Activated T-helper 2 cell treated with anti-CD3 and anti-CD28 coated beads, Interferon-gamma antibody, Interleukin-2, Interleukin-4, amounts not matched to agents 10 μg/mL and 5 μg/mL and 100 μg/mL, durations not matched to agents 14 hours and 24 hours and 36 hours (primary cell): ENCODE measurements at regions not wholly inside any gene's neighbourhood (a gene's known extent, or its start where the extent isn't known, plus 50 kb on each side); places are given as distances from the start of the nearest gene placed in this dataset.

ENCODE experiments used
- DNase-seq: peaks from one replicate; pipeline ENCODE4 v3.0.0; 2021; ENCODE audit warnings: low spot score
- H3K27ac Mint-ChIP-seq: one replicate; pipeline ENCODE4 v1.8.0; 2021; ENCODE audit warnings: mixed read lengths
- H3K27me3 Mint-ChIP-seq: one replicate; pipeline ENCODE4 v1.8.0; 2021; ENCODE audit warnings: low read depth, mixed read lengths
- H3K36me3 Mint-ChIP-seq: one replicate; pipeline ENCODE4 v1.8.0; 2021; ENCODE audit warnings: low read depth, mixed read lengths
- H3K4me1 Mint-ChIP-seq: one replicate; pipeline ENCODE4 v1.8.0; 2021; ENCODE audit warnings: low read depth, mixed read lengths
- H3K4me3 Mint-ChIP-seq: one replicate; pipeline ENCODE4 v1.8.0; 2021; ENCODE audit warnings: low read depth, mild to moderate bottlenecking, moderate library complexity, mixed read lengths
- H3K9me3 Mint-ChIP-seq: one replicate; pipeline ENCODE4 v1.8.0; 2021; ENCODE audit warnings: mixed read lengths
- intact Hi-C: fragments of 100-400 bp; cut with micrococcal nuclease; formaldehyde crosslinking; loops from one replicate; pipeline ENCODE4 v1.15.1; 2023

DNA sequence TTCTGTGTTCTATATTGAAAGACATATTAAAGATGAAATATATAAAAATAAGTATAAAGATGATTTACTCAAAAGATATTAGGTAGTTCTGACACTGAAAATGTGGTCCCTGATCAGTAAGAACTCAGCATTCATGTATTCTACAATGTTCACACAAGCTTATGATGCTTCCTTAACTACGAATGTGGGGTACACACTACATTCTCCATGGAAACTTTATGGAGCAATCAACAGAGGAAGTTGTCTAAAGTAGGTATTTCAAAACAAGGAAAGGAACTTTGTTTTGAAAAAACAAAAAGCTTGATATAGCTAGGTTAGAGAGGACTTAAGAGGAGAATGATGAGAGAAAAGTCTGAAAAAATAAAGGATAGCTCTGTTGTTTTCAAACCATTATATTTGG lies 119.7 kb upstream of the RGS18 start:
- H3K27ac Mint-ChIP-seq: no peak overlapping the region

DNA sequence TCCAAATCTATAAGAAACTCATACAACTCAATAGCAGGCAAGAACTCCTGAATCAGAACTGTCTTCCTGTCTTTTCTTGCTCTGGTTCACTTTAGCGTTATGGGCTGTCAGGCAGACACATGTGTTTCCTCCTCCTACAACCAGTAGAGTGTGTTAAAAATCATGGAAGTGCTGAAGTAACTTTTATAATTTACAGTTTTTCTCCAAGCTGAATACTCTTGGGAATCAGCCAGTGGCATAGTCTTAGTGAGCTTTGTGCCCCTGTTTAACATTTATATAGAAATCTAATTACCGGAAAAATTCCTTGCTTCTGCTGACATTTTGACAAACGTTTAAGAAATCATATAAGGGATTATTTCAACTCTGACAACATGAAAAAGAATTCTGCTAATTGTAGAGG lies 113.1 kb upstream of the RGS18 start:
- intact Hi-C loops: no loop called here
- H3K4me3 Mint-ChIP-seq: no peak overlapping the region
- H3K27me3 Mint-ChIP-seq: no peaks in the 10 kb centered on the region
- no peaks in the 10 kb centered on the region for H3K4me1 Mint-ChIP-seq
- H3K36me3 Mint-ChIP-seq: no peaks in the 10 kb centered on the region
- H3K27ac Mint-ChIP-seq: no peak overlapping the region
- DNase-seq: no peak
- H3K9me3 Mint-ChIP-seq: no peaks in the 10 kb centered on the region

More for the DNA sequence above, 119.7 kb upstream of the RGS18 start:
- peaks cover 5% of the 10 kb centered on the region for H3K9me3 Mint-ChIP-seq
- H3K27me3 Mint-ChIP-seq: no peaks in the 10 kb centered on the region
- H3K36me3 Mint-ChIP-seq: no peaks in the 10 kb centered on the region
- H3K4me3 Mint-ChIP-seq: no peak overlapping the region
- intact Hi-C loops: no loop called here
- DNase-seq: no peak
- H3K4me1 Mint-ChIP-seq: no peaks in the 10 kb centered on the region

DNA sequence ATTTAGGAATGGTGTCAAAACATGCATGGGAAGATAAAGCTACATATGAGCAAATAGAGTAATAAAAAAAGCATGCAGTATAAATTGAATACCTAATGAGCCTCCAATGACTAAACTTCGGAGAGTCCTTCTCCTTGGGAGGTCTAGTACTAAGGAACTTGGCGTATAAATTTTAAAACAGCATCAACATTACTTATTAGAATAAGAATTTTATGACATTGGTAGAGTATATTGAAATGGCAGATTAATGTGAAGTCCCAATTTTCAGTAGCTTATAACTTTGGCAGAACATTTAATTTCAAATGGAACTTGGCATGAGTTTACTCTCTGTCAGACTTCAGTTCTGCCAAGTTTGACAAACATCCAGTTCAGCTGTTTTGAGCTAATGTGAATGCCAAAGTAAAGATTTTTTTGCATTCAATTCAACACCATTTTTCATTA lies 104.7 kb upstream of the RGS18 start:
- H3K4me3 Mint-ChIP-seq: no peak overlapping the region
- intact Hi-C loops: no loop called here
- H3K9me3 Mint-ChIP-seq: no peaks in the 10 kb centered on the region
- no peak for DNase-seq
- H3K27me3 Mint-ChIP-seq: no peaks in the 10 kb centered on the region
- no peaks in the 10 kb centered on the region for H3K36me3 Mint-ChIP-seq
- no peak overlapping the region for H3K27ac Mint-ChIP-seq
- H3K4me1 Mint-ChIP-seq: no peaks in the 10 kb centered on the region

DNA sequence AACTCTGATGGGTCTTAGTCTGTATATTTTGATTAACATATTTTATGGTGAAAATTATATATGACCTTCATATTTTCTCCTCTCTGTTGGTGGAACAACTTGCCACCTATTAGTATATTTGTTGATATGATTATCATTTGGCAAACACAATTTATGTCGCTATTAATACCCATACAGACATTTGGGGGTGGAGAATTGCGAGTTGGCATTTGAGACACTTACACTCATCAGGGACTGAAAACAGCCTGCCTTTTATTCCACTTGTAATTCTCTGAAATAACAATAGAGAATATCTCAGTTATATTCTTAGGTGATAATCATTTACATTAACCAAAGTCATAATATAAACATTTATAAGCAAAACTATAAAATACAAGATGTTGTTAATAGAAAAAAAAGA lies 100.5 kb upstream of the RGS18 start:
- Mint-ChIP-seq H3K27me3 (no peaks in the 10 kb centered on the region), H3K27ac (no peak overlapping the region), H3K9me3 (no peaks in the 10 kb centered on the region), H3K36me3 (no peaks in the 10 kb centered on the region), H3K4me1 (no peaks in the 10 kb centered on the region), H3K4me3 (no peak overlapping the region)
- no peak for DNase-seq
- intact Hi-C loops: no loop called here

DNA sequence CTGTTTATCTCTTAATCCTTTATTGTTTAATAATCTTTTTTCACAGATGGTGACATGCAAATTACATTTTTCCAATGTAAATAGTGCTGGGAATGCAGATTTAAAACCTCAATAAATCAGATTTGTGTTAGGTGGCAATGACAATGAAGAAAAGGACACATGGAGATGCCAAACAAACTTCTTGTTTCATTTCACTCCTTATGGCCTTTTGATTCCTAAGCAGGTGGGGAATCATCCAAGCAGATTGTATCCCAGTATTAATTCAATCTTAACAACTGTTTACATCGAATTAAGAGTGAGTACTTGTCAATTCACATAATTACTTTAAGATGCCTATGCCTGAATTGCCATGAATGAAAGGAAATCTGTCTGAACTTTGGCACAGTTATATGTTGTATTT lies 98.9 kb upstream of the RGS18 start:
- no peaks in the 10 kb centered on the region for H3K36me3 Mint-ChIP-seq
- H3K27me3 Mint-ChIP-seq: no peaks in the 10 kb centered on the region
- H3K4me1 Mint-ChIP-seq: no peaks in the 10 kb centered on the region
- intact Hi-C loops: no loop called here
- H3K27ac Mint-ChIP-seq: no peak overlapping the region
- DNase-seq: no peak
- no peaks in the 10 kb centered on the region for H3K9me3 Mint-ChIP-seq
- H3K4me3 Mint-ChIP-seq: no peak overlapping the region

DNA sequence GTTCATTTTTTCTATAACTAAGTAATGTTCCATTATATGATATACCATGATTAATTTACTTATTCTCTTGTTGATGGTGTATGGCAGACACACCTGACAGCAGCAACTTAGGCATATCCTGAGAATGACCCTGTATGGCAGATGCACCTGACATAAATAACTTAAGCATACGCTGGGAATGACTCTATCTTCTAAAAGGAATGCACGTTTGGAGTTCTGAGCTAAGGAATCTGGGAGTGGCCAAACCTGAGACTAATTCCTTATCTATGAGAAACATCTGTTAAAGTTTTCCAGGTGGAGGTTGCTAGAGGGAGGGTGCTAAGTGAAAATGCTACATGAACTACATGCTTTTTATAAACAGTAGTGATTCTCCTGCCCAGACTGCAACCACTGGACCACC lies 96.7 kb upstream of the RGS18 start:
- Mint-ChIP-seq H3K27ac (no peak overlapping the region), H3K4me1 (no peaks in the 10 kb centered on the region), H3K27me3 (no peaks in the 10 kb centered on the region), H3K4me3 (no peak overlapping the region), H3K9me3 (no peaks in the 10 kb centered on the region), H3K36me3 (no peaks in the 10 kb centered on the region)
- DNase-seq: no peak
- intact Hi-C loops: no loop called here

DNA sequence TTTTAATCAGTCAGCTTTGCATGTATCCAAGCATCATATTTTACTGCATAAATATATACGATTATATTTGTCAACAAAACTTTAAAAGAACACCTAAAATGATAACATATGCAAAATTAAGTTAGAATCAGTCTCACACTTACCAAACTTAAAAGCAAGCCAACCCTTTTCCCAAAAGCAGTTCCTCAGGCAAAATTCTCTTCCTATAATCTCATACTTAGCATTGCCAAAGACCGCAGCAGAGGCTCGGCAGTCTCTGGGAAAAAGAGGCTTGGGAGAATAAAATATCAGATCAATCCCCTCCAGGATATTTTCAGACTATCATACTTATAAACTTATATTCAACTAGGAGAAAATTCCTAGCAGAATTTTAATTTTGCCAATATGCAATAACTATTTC lies 93.2 kb upstream of the RGS18 start:
- Mint-ChIP-seq H3K36me3 (no peaks in the 10 kb centered on the region), H3K4me3 (no peak overlapping the region), H3K9me3 (no peaks in the 10 kb centered on the region), H3K27ac (no peak overlapping the region), H3K27me3 (no peaks in the 10 kb centered on the region), H3K4me1 (no peaks in the 10 kb centered on the region)
- intact Hi-C loops: no loop called here
- DNase-seq: no peak

DNA sequence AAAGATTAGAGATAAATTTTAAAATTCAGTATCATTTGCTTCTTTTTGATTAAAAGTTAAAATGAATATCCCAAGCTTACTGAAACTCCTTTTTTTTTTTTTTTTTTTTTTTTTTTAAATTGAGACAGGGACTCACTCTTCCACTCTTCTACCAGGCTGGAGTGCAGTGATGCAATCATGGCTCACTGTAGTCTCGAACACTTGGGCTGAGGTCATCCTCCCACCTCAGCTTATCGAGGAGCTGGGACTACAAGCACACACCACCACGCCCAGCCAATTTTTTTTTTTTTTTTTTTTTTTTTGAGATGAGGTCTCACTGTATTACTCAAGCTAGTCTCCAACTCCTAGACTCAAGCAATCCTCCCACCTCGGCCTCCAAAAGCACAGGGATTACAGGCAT lies 92.1 kb upstream of the RGS18 start:
- Mint-ChIP-seq H3K4me3 (no peak overlapping the region), H3K36me3 (no peaks in the 10 kb centered on the region), H3K9me3 (no peaks in the 10 kb centered on the region), H3K4me1 (no peaks in the 10 kb centered on the region), H3K27ac (no peak overlapping the region), H3K27me3 (no peaks in the 10 kb centered on the region)
- intact Hi-C loops: no loop called here
- DNase-seq: no peak

DNA sequence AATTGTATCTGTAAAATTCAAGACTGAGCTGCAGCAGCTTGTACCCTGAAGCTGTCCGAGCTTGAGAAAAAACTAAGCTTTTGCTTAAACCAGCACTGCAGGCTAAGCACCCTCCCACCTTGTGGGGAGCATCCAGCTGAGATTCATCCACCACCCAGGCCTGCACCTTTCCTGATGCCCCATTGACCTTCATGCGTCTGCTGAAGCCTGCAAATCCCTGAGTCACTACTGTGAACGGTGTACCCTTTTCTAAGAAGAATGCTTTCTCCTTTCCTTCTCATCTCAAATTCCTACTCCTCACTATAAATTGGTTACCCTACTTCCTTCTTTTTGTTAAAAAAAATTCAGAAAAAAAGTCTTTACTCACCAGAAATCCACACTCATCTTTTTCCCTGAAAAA lies 90.9 kb upstream of the RGS18 start:
- intact Hi-C loops: no loop called here
- no peak overlapping the region for H3K4me3 Mint-ChIP-seq
- no peak for DNase-seq
- no peaks in the 10 kb centered on the region for H3K4me1 Mint-ChIP-seq
- H3K9me3 Mint-ChIP-seq: no peaks in the 10 kb centered on the region
- H3K36me3 Mint-ChIP-seq: no peaks in the 10 kb centered on the region
- no peaks in the 10 kb centered on the region for H3K27me3 Mint-ChIP-seq
- no peak overlapping the region for H3K27ac Mint-ChIP-seq

DNA sequence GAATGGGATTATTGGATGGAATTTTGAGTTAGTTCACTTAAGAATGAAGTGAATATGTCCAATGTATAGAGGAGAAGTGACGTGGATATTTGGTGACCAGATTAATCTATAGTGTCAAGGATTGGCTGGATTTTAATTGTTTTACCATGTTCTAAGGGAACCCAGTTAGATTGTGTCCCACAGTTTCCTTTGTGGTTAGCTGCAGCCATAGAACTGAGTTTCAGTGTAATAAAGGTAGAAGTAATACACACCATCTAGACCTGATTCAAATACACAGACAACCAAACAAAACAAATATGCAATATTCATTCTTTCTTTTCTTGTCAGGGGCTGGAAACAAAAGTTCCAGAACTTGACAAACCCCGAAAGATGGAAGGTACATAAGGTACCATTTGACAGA lies 88.0 kb upstream of the RGS18 start:
- H3K27me3 Mint-ChIP-seq: no peaks in the 10 kb centered on the region
- H3K4me3 Mint-ChIP-seq: no peak overlapping the region
- H3K4me1 Mint-ChIP-seq: no peaks in the 10 kb centered on the region
- H3K9me3 Mint-ChIP-seq: no peaks in the 10 kb centered on the region
- intact Hi-C loops: no loop called here
- no peaks in the 10 kb centered on the region for H3K36me3 Mint-ChIP-seq
- no peak overlapping the region for H3K27ac Mint-ChIP-seq
- no peak for DNase-seq

DNA sequence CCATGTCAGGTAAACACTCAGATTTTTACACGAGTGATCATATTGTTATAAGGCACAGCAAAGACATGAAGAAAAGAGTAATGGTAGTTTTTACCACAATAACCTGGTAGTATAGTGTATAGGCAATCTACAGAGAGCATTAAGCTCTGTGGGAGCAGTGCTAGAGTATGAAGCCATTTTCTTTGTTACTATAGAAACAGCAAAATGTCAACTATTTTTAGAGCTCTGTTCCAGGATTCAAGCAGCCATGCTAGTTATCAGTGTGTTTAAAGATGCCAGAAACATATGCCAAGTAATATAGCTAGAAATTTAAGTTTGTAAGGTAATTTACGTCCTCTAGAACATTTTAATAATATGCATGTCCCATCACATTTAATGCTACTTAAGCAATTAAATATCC lies 77.6 kb upstream of the RGS18 start:
- H3K36me3 Mint-ChIP-seq: no peaks in the 10 kb centered on the region
- H3K9me3 Mint-ChIP-seq: no peaks in the 10 kb centered on the region
- DNase-seq: no peak
- H3K4me3 Mint-ChIP-seq: no peak overlapping the region
- H3K4me1 Mint-ChIP-seq: no peaks in the 10 kb centered on the region
- intact Hi-C loops: no loop called here
- H3K27me3 Mint-ChIP-seq: no peaks in the 10 kb centered on the region
- H3K27ac Mint-ChIP-seq: no peak overlapping the region

DNA sequence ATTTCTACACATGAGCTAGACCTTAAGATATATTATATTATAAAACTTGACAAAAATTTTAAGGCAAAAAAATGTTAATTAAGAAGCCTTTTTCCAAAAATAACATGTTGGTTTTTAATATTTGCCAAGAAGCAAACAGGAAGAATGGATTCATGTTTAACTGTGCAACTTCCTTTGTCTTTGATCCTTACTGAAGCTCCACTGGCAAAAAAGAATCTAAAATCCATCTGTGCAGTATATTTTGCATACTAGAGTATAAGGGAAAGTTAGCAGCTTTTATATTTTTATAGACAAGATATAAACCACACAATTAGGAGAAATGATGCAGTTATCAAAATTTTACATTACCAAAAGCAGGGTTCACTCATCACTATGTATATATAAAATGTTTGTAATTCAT lies 76.9 kb upstream of the RGS18 start:
- H3K9me3 Mint-ChIP-seq: no peaks in the 10 kb centered on the region
- H3K36me3 Mint-ChIP-seq: no peaks in the 10 kb centered on the region
- no peak overlapping the region for H3K27ac Mint-ChIP-seq
- no peaks in the 10 kb centered on the region for H3K4me1 Mint-ChIP-seq
- no peak for DNase-seq
- intact Hi-C loops: no loop called here
- no peak overlapping the region for H3K4me3 Mint-ChIP-seq
- no peaks in the 10 kb centered on the region for H3K27me3 Mint-ChIP-seq

DNA sequence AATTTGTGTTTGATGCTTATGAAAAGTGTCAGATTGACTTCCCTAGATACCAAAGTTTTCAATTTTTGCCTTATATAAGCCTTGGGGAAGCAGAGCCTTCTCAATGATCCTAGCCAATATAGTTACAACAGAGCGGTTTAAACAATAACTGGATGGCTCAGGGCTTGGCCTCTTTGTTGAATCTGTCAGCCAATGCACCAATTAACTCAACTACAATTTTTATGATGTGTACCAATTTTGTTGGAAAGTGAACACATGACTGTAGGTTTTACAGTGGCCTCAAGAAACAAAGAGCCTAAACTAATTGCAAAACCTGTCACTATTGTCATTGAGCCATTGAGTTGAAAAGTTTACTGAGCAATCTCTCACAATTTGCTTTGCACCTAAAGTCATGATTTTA lies 71.6 kb upstream of the RGS18 start:
- no peak overlapping the region for H3K27ac Mint-ChIP-seq
- no peaks in the 10 kb centered on the region for H3K4me1 Mint-ChIP-seq
- H3K27me3 Mint-ChIP-seq: no peaks in the 10 kb centered on the region
- intact Hi-C loops: no loop called here
- H3K36me3 Mint-ChIP-seq: no peaks in the 10 kb centered on the region
- no peak overlapping the region for H3K4me3 Mint-ChIP-seq
- H3K9me3 Mint-ChIP-seq: no peaks in the 10 kb centered on the region
- no peak for DNase-seq

DNA sequence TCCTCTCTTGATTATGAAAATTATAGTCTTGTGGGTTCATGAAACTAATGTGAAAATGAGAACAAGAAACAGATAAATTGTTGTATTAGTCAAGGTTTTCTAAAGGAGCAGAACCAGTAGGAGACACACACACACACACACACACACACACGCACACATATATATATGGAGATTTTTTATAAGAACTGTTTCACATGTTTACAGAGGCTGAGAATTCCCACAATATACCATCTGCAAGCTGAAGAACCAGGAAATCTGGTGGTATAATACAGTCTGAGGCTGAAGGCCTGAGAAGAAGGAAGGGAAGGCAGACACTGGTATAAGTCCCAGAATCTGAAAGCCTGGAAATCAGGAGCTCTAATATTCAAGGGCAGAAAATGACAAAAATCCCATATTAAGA lies 70.9 kb upstream of the RGS18 start:
- H3K4me3 Mint-ChIP-seq: no peak overlapping the region
- no peak overlapping the region for H3K27ac Mint-ChIP-seq
- intact Hi-C loops: no loop called here
- no peaks in the 10 kb centered on the region for H3K9me3 Mint-ChIP-seq
- H3K4me1 Mint-ChIP-seq: no peaks in the 10 kb centered on the region
- H3K27me3 Mint-ChIP-seq: no peaks in the 10 kb centered on the region
- no peaks in the 10 kb centered on the region for H3K36me3 Mint-ChIP-seq
- no peak for DNase-seq
